ENCODE measurements at regions not wholly inside any gene's neighbourhood (a gene's known extent, or its start where the extent isn't known, plus 50 kb on each side); places are given as distances from the start of the nearest gene placed in this dataset.

DNA sequence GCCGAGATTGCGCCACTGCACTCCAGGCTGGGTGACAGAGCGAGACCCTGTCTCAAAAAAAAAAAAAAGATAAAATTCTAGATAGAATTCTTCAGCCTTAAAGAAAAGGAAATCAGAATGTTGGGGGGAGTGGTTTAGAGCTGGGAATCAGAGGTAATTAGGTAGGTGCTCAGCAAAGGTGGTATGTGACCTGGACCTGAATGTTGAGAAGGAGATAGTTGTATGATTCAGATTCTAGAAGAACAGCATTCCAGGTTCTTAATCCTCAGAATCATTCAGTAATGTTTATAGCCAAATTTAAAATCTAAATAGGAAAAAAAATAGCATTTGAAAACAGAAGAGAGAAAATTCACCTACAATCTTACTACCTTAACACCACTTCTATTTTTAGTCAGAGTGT is 71.3 kb upstream of the UBE2E1 start:
- no peak for TF ChIP-seq POLR2A (IDR thresholded peaks at IDR 0.05; ENCODE audit: low read depth, low read length)
- FAIRE-seq (no peak), DNase-seq (ENCODE audit: insufficient read length, low spot score) (no peak)

DNA sequence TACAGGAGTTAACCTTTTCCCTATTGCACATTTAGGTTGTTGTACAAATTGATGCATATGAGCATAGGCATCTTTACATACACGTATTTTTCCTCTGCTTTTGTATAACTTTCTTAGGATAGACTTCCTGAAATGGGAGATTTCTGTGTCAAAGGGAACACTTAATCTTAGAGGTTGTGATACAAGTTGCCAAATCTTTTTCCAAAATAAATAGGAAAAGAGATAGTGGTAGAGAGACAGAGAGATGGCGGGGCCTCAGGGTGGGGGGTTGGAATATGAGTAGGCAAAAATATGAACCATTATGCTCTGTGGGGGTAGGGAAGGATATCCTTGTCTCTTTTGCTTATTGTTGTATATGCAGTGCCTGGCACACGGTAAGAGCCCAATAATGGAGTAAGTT is 70.7 kb upstream of the UBE2E1 start:
- DNase-seq (ENCODE audit: insufficient read length, low spot score), result no peak
- TF ChIP-seq POLR2A (IDR thresholded peaks at IDR 0.05; ENCODE audit: low read depth, low read length), result no peak
- no peak for FAIRE-seq

DNA sequence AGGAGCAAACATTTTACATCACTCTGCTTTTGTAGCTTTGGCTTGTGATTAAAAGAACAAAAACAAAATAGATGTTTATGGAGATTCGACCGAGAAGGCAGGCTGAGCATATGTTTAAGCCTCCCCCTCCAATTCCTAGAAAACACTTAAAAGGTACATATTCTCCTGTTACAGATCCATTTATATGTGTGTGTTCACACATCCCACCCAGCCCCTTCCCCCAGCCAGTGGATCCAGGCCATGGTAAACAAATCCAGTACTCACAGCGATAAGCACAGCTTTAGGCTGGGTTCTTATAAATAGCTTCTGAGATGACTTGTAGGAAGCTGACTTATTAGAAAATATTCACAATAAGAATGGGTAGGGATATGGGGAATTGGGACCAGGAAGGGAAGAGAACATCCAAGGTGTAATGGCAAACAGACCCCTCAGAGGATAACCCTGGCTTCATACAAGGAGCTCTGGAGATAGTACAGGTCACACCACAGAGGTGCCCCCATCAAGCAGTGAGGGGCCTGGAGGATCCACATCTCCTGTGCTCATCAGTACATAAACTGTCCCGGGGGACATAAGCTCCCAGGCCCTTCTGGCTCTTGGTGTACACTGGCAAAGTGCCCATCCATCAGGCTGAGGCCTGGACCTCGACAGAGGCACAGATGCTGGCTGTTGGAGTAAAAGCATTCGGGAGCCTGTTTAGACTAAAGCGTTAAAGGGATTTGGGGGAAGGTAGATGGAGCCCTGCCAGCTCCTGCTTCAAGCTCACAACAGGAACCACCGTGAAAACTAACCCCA is 70.0 kb upstream of the UBE2E1 start:
- DNase-seq (ENCODE audit: insufficient read length, low spot score) (no peak), FAIRE-seq (no peak)
- TF ChIP-seq POLR2A (IDR thresholded peaks at IDR 0.05; ENCODE audit: low read depth, low read length), result no peak

DNA sequence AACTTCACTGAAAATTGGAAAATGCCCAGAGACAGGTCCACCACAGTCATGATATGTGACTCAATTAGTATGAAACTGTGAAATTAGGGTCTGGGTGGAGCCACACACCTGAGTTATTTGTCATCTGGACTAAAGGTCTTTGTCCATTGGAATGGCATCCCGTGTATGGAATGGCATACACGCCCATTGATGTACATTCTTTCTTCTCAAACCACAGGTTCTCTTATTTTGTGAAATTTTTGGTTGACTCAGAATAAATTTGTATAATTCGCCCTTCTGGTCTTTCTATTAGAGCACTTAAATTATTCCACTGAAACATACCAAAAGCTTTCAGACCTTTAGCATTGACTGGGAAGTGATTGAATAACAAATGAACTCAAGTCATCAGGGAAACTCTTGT is 66.8 kb upstream of the UBE2E1 start:
- TF ChIP-seq POLR2A (IDR thresholded peaks at IDR 0.05; ENCODE audit: low read depth, low read length), result no peak
- FAIRE-seq (no peak), DNase-seq (ENCODE audit: insufficient read length, low spot score) (no peak)

DNA sequence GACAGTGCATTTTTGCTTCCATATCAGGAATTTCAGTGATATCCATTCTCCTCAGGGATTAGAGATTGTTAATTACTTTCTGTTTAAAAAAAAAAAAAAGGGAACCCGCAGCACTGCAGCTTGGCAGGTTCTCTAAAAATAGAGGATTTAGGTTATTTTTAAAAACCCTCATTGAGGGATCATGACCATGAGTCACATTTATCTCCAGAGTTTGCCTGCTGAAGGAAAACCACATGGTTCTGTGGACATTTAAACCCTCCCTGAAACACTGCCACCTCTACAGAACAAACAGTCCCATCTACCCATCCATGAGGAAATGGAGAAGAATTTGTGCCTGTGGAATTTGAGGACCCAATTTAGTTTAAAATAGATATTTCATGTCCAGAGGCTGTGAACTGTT is 66.2 kb upstream of the UBE2E1 start:
- no peak for TF ChIP-seq POLR2A (IDR thresholded peaks at IDR 0.05; ENCODE audit: low read depth, low read length)
- no peak for DNase-seq (ENCODE audit: insufficient read length, low spot score)
- FAIRE-seq, result peak; percentile 20

DNA sequence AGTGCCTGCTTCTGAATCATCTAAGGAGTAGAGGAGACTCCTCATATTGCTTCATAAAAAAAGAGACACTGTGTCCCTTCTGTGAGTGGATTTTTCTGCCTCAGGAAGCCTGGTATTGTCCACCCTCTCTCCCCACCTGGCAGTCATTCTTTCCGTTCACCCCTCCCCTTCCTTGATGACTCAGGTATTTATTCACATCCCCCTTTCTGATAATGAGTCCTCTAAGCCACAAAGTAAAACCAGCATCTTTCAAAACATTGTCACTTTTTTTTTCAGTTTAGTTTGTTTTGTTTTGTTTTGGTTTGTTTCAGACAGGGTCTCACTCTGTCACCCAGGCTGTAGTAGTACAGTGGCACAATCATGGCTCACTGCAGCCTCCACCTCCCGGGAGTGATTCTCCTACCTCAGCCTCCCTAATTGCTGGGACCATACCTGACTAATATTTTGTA is 65.2 kb upstream of the UBE2E1 start:
- FAIRE-seq (peak; percentile 80), DNase-seq (ENCODE audit: insufficient read length, low spot score) (no peak)
- TF ChIP-seq POLR2A (IDR thresholded peaks at IDR 0.05; ENCODE audit: low read depth, low read length), result no peak

DNA sequence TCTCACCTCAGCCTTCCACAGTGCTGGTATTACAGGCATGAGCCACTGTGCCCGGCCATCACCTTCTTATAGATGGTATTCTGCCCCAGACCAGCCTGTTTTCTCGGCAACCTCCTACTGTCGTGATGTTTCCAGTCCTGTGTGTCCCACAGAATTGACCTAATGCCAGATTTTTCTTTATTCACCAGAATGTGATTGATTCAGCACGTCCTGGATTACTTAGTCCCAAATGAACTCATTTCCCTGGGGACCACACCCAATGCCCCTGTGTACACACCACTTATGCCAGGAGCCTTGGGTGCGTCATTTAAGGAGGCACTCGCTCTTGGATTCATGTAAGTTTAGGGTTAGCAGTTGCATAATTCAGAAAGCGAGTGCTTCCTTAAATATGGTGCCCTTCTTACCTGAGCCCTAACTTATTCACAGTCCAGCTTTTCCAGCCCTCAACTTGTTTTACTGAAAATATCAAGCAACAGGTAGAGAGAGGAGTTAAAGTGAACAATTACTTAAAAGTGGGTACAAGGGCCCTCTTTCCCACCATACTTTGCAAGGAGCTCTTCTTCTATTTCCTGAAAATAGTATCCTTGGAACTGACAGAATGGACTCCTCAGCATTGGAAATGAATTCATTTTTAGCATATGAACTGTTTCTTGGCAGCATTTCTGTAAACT is 64.6 kb upstream of the UBE2E1 start:
- peak; percentile 90 for FAIRE-seq
- TF ChIP-seq POLR2A (IDR thresholded peaks at IDR 0.05; ENCODE audit: low read depth, low read length), result no peak
- peak; percentile 47 for DNase-seq (ENCODE audit: insufficient read length, low spot score)

DNA sequence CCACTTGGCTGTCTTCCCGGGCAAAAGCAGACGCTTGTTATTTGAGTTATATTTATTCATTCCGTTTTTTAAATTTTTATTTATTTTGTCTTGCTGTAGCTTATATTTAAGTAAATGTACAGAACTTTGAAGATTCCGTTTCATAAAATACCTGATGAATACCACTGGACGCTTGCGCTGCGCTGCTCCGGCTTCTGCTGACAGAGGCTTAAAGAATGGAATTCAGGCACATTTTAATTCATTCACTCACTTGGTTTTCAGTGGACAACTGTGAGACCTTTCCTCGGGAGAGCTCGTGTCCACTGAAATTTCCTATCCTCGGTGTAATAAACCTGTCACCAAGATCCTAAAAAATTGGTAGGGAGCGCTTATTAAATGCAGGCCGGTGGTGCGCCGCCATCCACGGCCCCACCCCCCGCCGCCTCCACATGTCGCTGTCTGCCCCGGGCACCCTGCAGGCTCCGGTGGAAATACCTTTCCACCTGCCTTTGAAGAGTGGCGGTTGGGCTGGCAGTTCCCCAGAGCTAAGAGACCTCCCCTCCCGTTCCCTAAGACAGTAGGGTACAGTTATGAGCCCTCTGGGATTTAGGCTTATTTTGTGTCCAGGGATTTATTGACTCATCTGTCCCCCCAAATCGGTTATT is 62.5 kb upstream of the UBE2E1 start:
- no peak for FAIRE-seq
- no peak for DNase-seq (ENCODE audit: insufficient read length, low spot score)
- TF ChIP-seq POLR2A (IDR thresholded peaks at IDR 0.05; ENCODE audit: low read depth, low read length), result no peak

DNA sequence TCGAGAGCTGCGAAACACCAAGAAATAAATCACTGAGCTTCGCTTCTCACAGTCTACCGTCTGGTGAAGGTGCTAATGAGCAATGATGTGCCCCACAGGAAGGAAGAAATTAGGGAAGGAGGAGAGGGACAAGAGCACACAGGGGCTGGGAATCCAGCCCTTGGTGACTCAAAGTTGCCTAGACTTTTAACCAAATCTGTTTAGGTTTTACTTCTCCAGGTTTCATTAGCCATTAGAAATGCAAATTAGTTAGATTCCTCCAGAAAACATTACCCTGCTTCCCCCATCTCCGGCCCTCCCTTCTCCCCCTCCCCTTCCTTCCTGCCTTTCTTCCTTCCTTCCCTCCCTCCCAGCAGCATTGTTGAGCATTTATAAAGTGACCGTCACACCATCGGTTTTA is 59.3 kb upstream of the UBE2E1 start:
- no peak for TF ChIP-seq POLR2A (IDR thresholded peaks at IDR 0.05; ENCODE audit: low read depth, low read length)
- no peak for FAIRE-seq
- DNase-seq (ENCODE audit: insufficient read length, low spot score), result no peak

DNA sequence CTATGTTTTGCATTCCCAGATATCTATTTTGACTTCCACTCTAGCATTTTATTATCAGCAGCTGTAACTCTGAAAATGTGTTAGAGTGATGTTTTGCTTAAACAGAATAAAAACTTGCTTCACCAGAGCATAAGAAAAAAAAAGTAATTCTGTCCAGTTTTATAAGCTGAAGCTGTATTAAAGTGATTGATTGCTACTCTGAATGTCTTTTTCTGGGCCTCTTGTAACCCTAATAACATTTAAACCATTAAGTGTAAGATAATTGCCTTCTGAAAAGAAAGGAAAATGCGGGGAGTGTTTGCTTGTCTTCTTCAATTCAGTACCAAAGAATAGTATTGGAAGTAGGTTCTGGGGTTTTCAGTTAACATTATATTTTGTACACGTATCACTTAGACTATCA is 57.9 kb upstream of the UBE2E1 start:
- FAIRE-seq (no peak), DNase-seq (ENCODE audit: insufficient read length, low spot score) (no peak)
- no peak for TF ChIP-seq POLR2A (IDR thresholded peaks at IDR 0.05; ENCODE audit: low read depth, low read length)

DNA sequence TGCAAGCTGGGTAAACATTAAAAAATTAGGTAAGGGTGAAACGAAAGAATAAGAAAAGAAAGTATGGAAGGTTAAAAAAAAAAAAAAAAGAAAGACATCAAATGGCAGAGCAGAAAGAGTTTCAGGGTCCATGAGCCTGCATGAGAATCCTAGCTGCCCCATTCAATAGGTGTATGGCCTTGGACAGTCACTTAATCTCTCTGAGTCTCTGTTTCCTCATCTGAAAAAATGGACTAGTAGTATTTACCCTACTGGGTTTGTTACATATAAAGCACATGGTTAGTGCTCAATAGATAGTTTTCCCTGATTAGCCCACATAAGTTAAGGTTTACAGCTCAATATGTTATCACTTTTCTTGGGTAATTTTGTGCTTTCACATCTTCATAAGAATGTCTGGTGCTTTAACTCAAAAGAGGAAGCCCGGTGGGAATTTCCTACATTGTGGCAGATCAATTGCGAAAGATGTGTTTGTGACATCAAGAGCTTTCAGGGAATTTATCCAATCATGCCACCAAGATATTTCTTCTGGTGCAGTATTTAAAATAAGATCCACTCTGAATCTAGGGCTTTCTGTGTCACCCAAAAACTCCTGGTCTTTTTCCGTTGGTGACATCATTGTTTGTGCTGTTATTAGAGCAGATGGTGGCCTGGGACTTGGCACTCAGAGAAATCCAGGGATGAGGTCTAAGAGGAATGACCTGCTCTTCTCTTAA is 57.2 kb upstream of the UBE2E1 start:
- TF ChIP-seq POLR2A (IDR thresholded peaks at IDR 0.05; ENCODE audit: low read depth, low read length), result no peak
- no peak for FAIRE-seq
- no peak for DNase-seq (ENCODE audit: insufficient read length, low spot score)

DNA sequence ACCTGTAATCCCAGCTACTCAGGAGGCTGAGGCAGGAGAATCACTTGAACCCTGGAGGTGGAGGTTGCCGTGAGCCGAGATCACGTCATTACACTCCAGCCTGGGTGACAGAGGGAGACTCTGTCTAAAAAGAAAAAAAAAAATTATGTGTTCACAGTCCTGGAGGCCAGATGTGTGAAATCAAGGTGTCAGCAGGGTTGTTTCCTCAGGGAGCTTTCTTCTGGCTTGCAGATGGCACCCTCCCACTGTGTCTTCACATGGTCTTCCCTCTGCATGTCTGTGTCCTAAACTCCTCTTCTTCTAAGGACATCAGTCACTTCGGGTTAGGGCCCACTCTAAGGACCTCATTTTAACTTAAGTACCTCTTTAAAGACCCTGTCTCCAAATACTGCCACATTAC is 56.1 kb upstream of the UBE2E1 start:
- DNase-seq (ENCODE audit: insufficient read length, low spot score) (no peak), FAIRE-seq (no peak)
- no peak for TF ChIP-seq POLR2A (IDR thresholded peaks at IDR 0.05; ENCODE audit: low read depth, low read length)

DNA sequence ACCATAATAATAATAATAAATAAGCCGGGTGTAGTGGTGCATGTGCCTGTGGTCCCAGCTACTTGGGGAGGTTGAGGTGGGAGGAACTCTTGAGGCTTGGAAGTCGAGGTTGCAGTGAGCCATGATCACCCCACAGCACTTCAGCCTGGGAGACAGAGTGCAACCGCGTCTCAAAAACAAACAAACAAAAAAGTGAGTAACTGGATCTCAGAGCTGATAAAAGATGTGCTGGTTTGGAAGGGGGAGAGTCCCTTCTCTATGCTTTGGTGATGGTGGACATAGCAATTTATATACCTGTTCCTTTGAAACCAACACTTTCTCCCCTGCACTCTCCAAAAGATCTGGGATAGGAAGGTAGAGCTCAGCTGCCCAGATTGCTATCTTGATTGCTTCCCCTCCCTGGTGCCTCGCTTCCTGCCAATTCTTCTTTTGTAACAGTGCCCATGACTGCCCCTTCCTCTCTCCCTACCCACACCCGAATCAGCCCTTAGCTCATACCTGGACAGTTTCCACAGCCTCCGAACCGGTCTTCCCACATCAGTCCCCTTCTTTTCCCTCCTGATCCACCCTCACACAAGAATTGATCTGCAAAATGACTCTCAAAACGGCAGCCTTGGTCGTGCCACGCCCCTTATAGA is 55.1 kb upstream of the UBE2E1 start:
- TF ChIP-seq POLR2A (IDR thresholded peaks at IDR 0.05; ENCODE audit: low read depth, low read length), result no peak
- FAIRE-seq (no peak), DNase-seq (ENCODE audit: insufficient read length, low spot score) (no peak)
